ENCODE measurements at regions not wholly inside any gene's neighbourhood (a gene's known extent, or its start where the extent isn't known, plus 50 kb on each side); places are given as distances from the start of the nearest gene placed in this dataset.
"Not testable (repeated sequence)": the region's sequence is repeated elsewhere in the genome, so short reads cannot be mapped to it uniquely, and the experiment has no call there.

GRCh38 chr17:68109404-68109803, 73.9 kb downstream of the KPNA2 start:
- DNase-seq; H3K27ac Mint-ChIP-seq; intact Hi-C loops (cut with DNase I, micrococcal nuclease); H3K27me3 Mint-ChIP-seq; ATAC-seq; H3K9me3 Mint-ChIP-seq (ENCODE audit: low read depth); H3K4me3 Mint-ChIP-seq: not testable (repeated sequence)
- peaks cover 24% of the 10 kb centered on the region for H3K4me1 Mint-ChIP-seq
- ChIA-PET CTCF (interaction anchor here (0.6 kb wide), 1 partner anchor 58 kb away, joined by 4 read pairs; no protein-coding TSS in a partner anchor), POLR2A (interaction anchor here (0.7 kb wide), 1 partner anchor 25 kb away, joined by 3 read pairs; no protein-coding TSS in a partner anchor)
- H3K36me3 Mint-ChIP-seq (ENCODE audit: low read depth) = peaks cover 12% of the 10 kb centered on the region

GRCh38 chr17:68116211-68116610, 80.7 kb downstream of the KPNA2 start:
- H3K4me1 Mint-ChIP-seq; H3K4me3 Mint-ChIP-seq; ATAC-seq; H3K9me3 Mint-ChIP-seq (ENCODE audit: low read depth); intact Hi-C loops (cut with DNase I, micrococcal nuclease); POLR2A ChIA-PET; CTCF ChIA-PET; H3K27ac Mint-ChIP-seq; H3K27me3 Mint-ChIP-seq; DNase-seq: not testable (repeated sequence)
- peaks cover 15% of the 10 kb centered on the region for H3K36me3 Mint-ChIP-seq (ENCODE audit: low read depth)

GRCh38 chr17:68122587-68122986, 87.1 kb downstream of the KPNA2 start:
- Mint-ChIP-seq H3K9me3 (ENCODE audit: low read depth) (peaks cover 5% of the 10 kb centered on the region), H3K27ac (no peak overlapping the region), H3K27me3 (no peaks in the 10 kb centered on the region), H3K4me1 (peaks cover 7% of the 10 kb centered on the region), H3K4me3 (no peak overlapping the region), H3K36me3 (ENCODE audit: low read depth) (peaks cover 20% of the 10 kb centered on the region)
- intact Hi-C loops (cut with DNase I, micrococcal nuclease) = no loop called here
- ChIA-PET POLR2A (interaction anchor here (0.6 kb wide), 1 partner anchor 120 kb away, joined by 4 read pairs; no protein-coding TSS in a partner anchor), CTCF (interaction anchor here (0.8 kb wide), 1 partner anchor 306 kb away, joined by 3 read pairs; no protein-coding TSS in a partner anchor)
- ATAC-seq (no peak), DNase-seq (no peak)

- Mint-ChIP-seq H3K4me3 (no peak overlapping the region), H3K27ac (no peak overlapping the region), H3K4me1 (peaks cover 7% of the 10 kb centered on the region), H3K27me3 (no peaks in the 10 kb centered on the region), H3K36me3 (ENCODE audit: low read depth) (peaks cover 15% of the 10 kb centered on the region), H3K9me3 (ENCODE audit: low read depth) (peaks cover 5% of the 10 kb centered on the region)
- intact Hi-C loops (cut with DNase I, micrococcal nuclease) = no loop called here
- ATAC-seq = no peak
- DNase-seq = no peak
- POLR2A ChIA-PET = no interaction called here
- CTCF ChIA-PET = no interaction called here
Measured at GRCh38 chr17:68125111-68125870, 89.8 kb downstream of the KPNA2 start.

GRCh38 chr17:68127914-68128313, 92.4 kb downstream of the KPNA2 start:
- ChIA-PET CTCF (interaction anchor here (1.2 kb wide), 1 partner anchor 11 kb away, joined by 3 read pairs; no protein-coding TSS in a partner anchor), POLR2A (no interaction called here)
- no peak for ATAC-seq
- H3K36me3 Mint-ChIP-seq (ENCODE audit: low read depth) = peaks cover 8% of the 10 kb centered on the region
- no peak overlapping the region for H3K27ac Mint-ChIP-seq
- no peak overlapping the region for H3K4me3 Mint-ChIP-seq
- H3K9me3 Mint-ChIP-seq (ENCODE audit: low read depth) = no peaks in the 10 kb centered on the region
- intact Hi-C loops (cut with DNase I, micrococcal nuclease) = no loop called here
- DNase-seq = no peak
- H3K27me3 Mint-ChIP-seq = no peaks in the 10 kb centered on the region
- peaks cover 7% of the 10 kb centered on the region for H3K4me1 Mint-ChIP-seq

GRCh38 chr17:68131456-68131855, 95.9 kb downstream of the KPNA2 start:
- no peak overlapping the region for H3K4me3 Mint-ChIP-seq
- POLR2A ChIA-PET = no interaction called here
- no peaks in the 10 kb centered on the region for H3K4me1 Mint-ChIP-seq
- no peak overlapping the region for H3K27ac Mint-ChIP-seq
- H3K36me3 Mint-ChIP-seq (ENCODE audit: low read depth) = peaks cover 5% of the 10 kb centered on the region
- no peak for DNase-seq
- intact Hi-C loops (cut with DNase I, micrococcal nuclease) = no loop called here
- no peak for ATAC-seq
- H3K27me3 Mint-ChIP-seq = no peaks in the 10 kb centered on the region
- H3K9me3 Mint-ChIP-seq (ENCODE audit: low read depth) = no peaks in the 10 kb centered on the region
- CTCF ChIA-PET = no interaction called here

GRCh38 chr17:68133346-68134045, 98.0 kb downstream of the KPNA2 start:
- CTCF ChIA-PET = no interaction called here
- Mint-ChIP-seq H3K27me3 (no peaks in the 10 kb centered on the region), H3K36me3 (ENCODE audit: low read depth) (no peaks in the 10 kb centered on the region), H3K4me1 (no peaks in the 10 kb centered on the region), H3K27ac (no peak overlapping the region), H3K4me3 (no peak overlapping the region), H3K9me3 (ENCODE audit: low read depth) (no peaks in the 10 kb centered on the region)
- intact Hi-C loops (cut with DNase I, micrococcal nuclease) = no loop called here
- no peak for DNase-seq
- ATAC-seq = no peak
- POLR2A ChIA-PET = no interaction called here

- Mint-ChIP-seq H3K4me3 (no peak overlapping the region), H3K27me3 (no peaks in the 10 kb centered on the region), H3K27ac (no peak overlapping the region), H3K4me1 (no peaks in the 10 kb centered on the region), H3K36me3 (ENCODE audit: low read depth) (no peaks in the 10 kb centered on the region), H3K9me3 (ENCODE audit: low read depth) (no peaks in the 10 kb centered on the region)
- DNase-seq (no peak), ATAC-seq (no peak)
- intact Hi-C loops (cut with DNase I, micrococcal nuclease) = no loop called here
- POLR2A ChIA-PET = interaction anchor here (0.6 kb wide), 1 partner anchor 25 kb away, joined by 3 read pairs; no protein-coding TSS in a partner anchor
- CTCF ChIA-PET = no interaction called here
Measured at GRCh38 chr17:68134046-68134637, 98.6 kb downstream of the KPNA2 start.

GRCh38 chr17:68134731-68135130, 99.2 kb downstream of the KPNA2 start:
- ATAC-seq (no peak), DNase-seq (no peak)
- no peak overlapping the region for H3K27ac Mint-ChIP-seq
- H3K4me1 Mint-ChIP-seq = no peaks in the 10 kb centered on the region
- no peaks in the 10 kb centered on the region for H3K9me3 Mint-ChIP-seq (ENCODE audit: low read depth)
- intact Hi-C loops (cut with DNase I, micrococcal nuclease) = no loop called here
- CTCF ChIA-PET = no interaction called here
- no peak overlapping the region for H3K4me3 Mint-ChIP-seq
- no peaks in the 10 kb centered on the region for H3K27me3 Mint-ChIP-seq
- POLR2A ChIA-PET = interaction anchor here (0.6 kb wide), 1 partner anchor 25 kb away, joined by 3 read pairs; no protein-coding TSS in a partner anchor
- no peaks in the 10 kb centered on the region for H3K36me3 Mint-ChIP-seq (ENCODE audit: low read depth)

- intact Hi-C loops (cut with DNase I, micrococcal nuclease) = no loop called here
- Mint-ChIP-seq H3K36me3 (ENCODE audit: low read depth) (no peaks in the 10 kb centered on the region), H3K27me3 (no peaks in the 10 kb centered on the region), H3K9me3 (ENCODE audit: low read depth) (no peaks in the 10 kb centered on the region), H3K4me3 (no peak overlapping the region), H3K27ac (no peak overlapping the region), H3K4me1 (no peaks in the 10 kb centered on the region)
- DNase-seq (no peak), ATAC-seq (no peak)
- ChIA-PET CTCF (no interaction called here), POLR2A (no interaction called here)
Measured at GRCh38 chr17:68135141-68135887, 99.8 kb downstream of the KPNA2 start.

GRCh38 chr17:68141050-68141449, 105.5 kb downstream of the KPNA2 start:
- H3K4me1 Mint-ChIP-seq = peaks cover 4% of the 10 kb centered on the region
- H3K4me3 Mint-ChIP-seq = no peak overlapping the region
- CTCF ChIA-PET = interaction anchor here (1.2 kb wide), 1 partner anchor 30 kb away, joined by 3 read pairs; no protein-coding TSS in a partner anchor
- no peak for DNase-seq
- H3K27me3 Mint-ChIP-seq = no peaks in the 10 kb centered on the region
- no peak for ATAC-seq
- intact Hi-C loops (cut with DNase I, micrococcal nuclease) = no loop called here
- no peaks in the 10 kb centered on the region for H3K9me3 Mint-ChIP-seq (ENCODE audit: low read depth)
- H3K27ac Mint-ChIP-seq = no peak overlapping the region
- POLR2A ChIA-PET = no interaction called here
- H3K36me3 Mint-ChIP-seq (ENCODE audit: low read depth) = no peaks in the 10 kb centered on the region

Data from activated CD4-positive, alpha-beta T cell treated with anti-CD3 and anti-CD28 coated beads for 36 hours (primary cell).